Suprapubic skin (tissue), 4 donors: ENCODE measurements at regions not wholly inside any gene's neighbourhood (a gene's known extent, or its start where the extent isn't known, plus 50 kb on each side); places are given as distances from the start of the nearest gene placed in this dataset.

Experiments
- EP300 ChIP-seq: sonication (generic); formaldehyde crosslinking; IDR thresholded peaks from one replicate; pipeline ENCODE4 v1.6.1; 2017; ENCODE audit warnings: antibody characterized with exemption
- POLR2A ChIP-seq, 2 donors: fragments of 450-650 bp; IDR thresholded peaks; one replicate each; pipeline ENCODE4 v1.6.1; 2017; ENCODE audit warnings: antibody characterized with exemption in 2 of 2, mild to moderate bottlenecking in 2 of 2, moderate library complexity in 2 of 2
- POLR2AphosphoS5 ChIP-seq, 3 donors: sonication (generic); formaldehyde crosslinking; IDR thresholded peaks; one replicate each; pipeline ENCODE4 v1.6.1; 2017; ENCODE audit warnings: antibody characterized with exemption in 3 of 3
- TF ChIP-seq, protein P1 (sequence below), 2 donors: fragments of 200-600 bp in 1 of 2; fragments of 450-650 bp in 1 of 2; sonication (generic) in 1 of 2; IDR thresholded peaks; one replicate each; pipeline ENCODE4 v1.5.1; 2016 to 2019; ENCODE audit warnings: antibody characterized with exemption in 2 of 2, mild to moderate bottlenecking in 1 of 2, moderate library complexity in 1 of 2

DNA sequence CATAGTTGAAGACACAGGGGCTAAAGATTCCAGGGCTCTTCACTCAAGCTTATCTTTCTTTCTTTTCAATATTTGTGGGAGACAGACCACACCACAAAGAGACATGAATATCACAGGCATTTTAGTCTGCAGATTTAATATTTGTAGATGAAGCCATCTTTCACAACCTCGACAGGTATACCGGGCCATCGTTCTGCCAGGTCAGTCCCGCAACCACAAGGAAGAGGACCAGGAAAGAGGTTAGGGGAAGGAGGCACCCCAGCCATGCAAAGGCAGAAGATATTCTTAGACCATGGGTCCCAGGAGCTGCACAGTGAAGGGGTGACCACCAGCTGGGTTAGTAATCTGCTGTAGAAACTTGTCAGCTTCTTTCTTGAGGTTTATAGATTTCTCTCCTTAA, 66.8 kb upstream of the UCN3 start:
- no peak for TF ChIP-seq POLR2A (IDR thresholded peaks at IDR 0.05)
- no peak for TF ChIP-seq EP300
- TF ChIP-seq POLR2AphosphoS5 (IDR thresholded peaks at IDR 0.05), result no peak
- TF ChIP-seq, protein P1, sequence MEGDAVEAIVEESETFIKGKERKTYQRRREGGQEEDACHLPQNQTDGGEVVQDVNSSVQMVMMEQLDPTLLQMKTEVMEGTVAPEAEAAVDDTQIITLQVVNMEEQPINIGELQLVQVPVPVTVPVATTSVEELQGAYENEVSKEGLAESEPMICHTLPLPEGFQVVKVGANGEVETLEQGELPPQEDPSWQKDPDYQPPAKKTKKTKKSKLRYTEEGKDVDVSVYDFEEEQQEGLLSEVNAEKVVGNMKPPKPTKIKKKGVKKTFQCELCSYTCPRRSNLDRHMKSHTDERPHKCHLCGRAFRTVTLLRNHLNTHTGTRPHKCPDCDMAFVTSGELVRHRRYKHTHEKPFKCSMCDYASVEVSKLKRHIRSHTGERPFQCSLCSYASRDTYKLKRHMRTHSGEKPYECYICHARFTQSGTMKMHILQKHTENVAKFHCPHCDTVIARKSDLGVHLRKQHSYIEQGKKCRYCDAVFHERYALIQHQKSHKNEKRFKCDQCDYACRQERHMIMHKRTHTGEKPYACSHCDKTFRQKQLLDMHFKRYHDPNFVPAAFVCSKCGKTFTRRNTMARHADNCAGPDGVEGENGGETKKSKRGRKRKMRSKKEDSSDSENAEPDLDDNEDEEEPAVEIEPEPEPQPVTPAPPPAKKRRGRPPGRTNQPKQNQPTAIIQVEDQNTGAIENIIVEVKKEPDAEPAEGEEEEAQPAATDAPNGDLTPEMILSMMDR (IDR thresholded peaks at IDR 0.05), result no peak
